GM21447 (cell line): ENCODE measurements at regions not wholly inside any gene's neighbourhood (a gene's known extent, or its start where the extent isn't known, plus 50 kb on each side); places are given as distances from the start of the nearest gene placed in this dataset.

ENCODE experiments used
- ATAC-seq: cut with Tn5 transposase; IDR thresholded peaks from one replicate; pipeline ENCODE4 v1.9.1; 2021; ENCODE audit not compliant: unreplicated experiment

GRCh38 chr15:46595016-46595415, 960.2 kb downstream of the SQOR start:
- ATAC-seq: no peak

GRCh38 chr15:46607077-46607476, 972.2 kb downstream of the SQOR start:
- ATAC-seq: no peak

- ATAC-seq: no peak
These were observed 981.2 kb downstream of the SQOR start for GRCh38 chr15:46616033-46616432.

GRCh38 chr15:46617507-46617906, 982.7 kb downstream of the SQOR start:
- ATAC-seq: no peak

- ATAC-seq: no peak
These were observed 984.2 kb downstream of the SQOR start for GRCh38 chr15:46618984-46619383.

GRCh38 chr15:46620392-46621013, 985.7 kb downstream of the SQOR start:
- no peak for ATAC-seq

GRCh38 chr15:46622851-46623250, 988.0 kb downstream of the SQOR start:
- no peak for ATAC-seq

- no peak for ATAC-seq
These were observed 1001.4 kb downstream of the SQOR start for GRCh38 chr15:46636206-46636605.

GRCh38 chr15:46644501-46645481, 1010.0 kb downstream of the SQOR start:
- ATAC-seq: no peak

GRCh38 chr15:46646490-46646889, 1011.7 kb downstream of the SQOR start:
- no peak for ATAC-seq

GRCh38 chr15:46647046-46647445, 1012.2 kb downstream of the SQOR start:
- no peak for ATAC-seq

GRCh38 chr15:46652266-46652665, 1017.4 kb downstream of the SQOR start:
- no peak for ATAC-seq

- ATAC-seq: no peak
These were observed 1020.2 kb downstream of the SQOR start for GRCh38 chr15:46654993-46655392.

- no peak for ATAC-seq
These were observed 1025.4 kb downstream of the SQOR start for GRCh38 chr15:46660096-46660842.

GRCh38 chr15:46670258-46670657, 1035.4 kb downstream of the SQOR start:
- no peak for ATAC-seq

- no peak for ATAC-seq
These were observed 1036.5 kb downstream of the SQOR start for GRCh38 chr15:46671336-46671735.

GRCh38 chr15:46672041-46672440, 1037.2 kb downstream of the SQOR start:
- no peak for ATAC-seq

- no peak for ATAC-seq
These were observed 1040.8 kb upstream of the SEMA6D start for GRCh38 chr15:46676233-46677206.

- ATAC-seq: no peak
These were observed 1039.8 kb upstream of the SEMA6D start for GRCh38 chr15:46677491-46677890.

- no peak for ATAC-seq
These were observed 1035.4 kb upstream of the SEMA6D start for GRCh38 chr15:46681901-46682300.
